RPMI7951 (cell line): ENCODE measurements at regions not wholly inside any gene's neighbourhood (a gene's known extent, or its start where the extent isn't known, plus 50 kb on each side); places are given as distances from the start of the nearest gene placed in this dataset.
A peak's percentile ranks its signal among the peaks of the same experiment; 100 is the strongest.
"Not testable (repeated sequence)": the region's sequence is repeated elsewhere in the genome, so short reads cannot be mapped to it uniquely, and the experiment has no call there.

Source experiments
- DNase-seq: peaks from one replicate; pipeline ENCODE4 v3.0.0-alpha.2; 2012; ENCODE audit warnings: low read depth

GRCh38 chr3:34626699-34627098, 828.3 kb downstream of the PDCD6IP start:
- no peak for DNase-seq

- no peak for DNase-seq
Measured at GRCh38 chr3:34634939-34635338, 836.5 kb downstream of the PDCD6IP start.

GRCh38 chr3:34635352-34635850, 837.0 kb downstream of the PDCD6IP start:
- no peak for DNase-seq

- DNase-seq, result no peak
Measured at GRCh38 chr3:34646911-34647460, 848.6 kb downstream of the PDCD6IP start.

GRCh38 chr3:34650131-34650530, 851.7 kb downstream of the PDCD6IP start:
- DNase-seq, result no peak

- DNase-seq, result no peak
Measured at GRCh38 chr3:34668915-34669314, 870.5 kb downstream of the PDCD6IP start.

- no peak for DNase-seq
Measured at GRCh38 chr3:34669490-34669889, 871.1 kb downstream of the PDCD6IP start.

GRCh38 chr3:34675383-34676120, 877.1 kb downstream of the PDCD6IP start:
- DNase-seq, result no peak

- no peak for DNase-seq
Measured at GRCh38 chr3:34676436-34676835, 878.0 kb downstream of the PDCD6IP start.

GRCh38 chr3:34678575-34678974, 880.1 kb downstream of the PDCD6IP start:
- no peak for DNase-seq

- not testable (repeated sequence) for DNase-seq
Measured at GRCh38 chr3:34679055-34679454, 880.6 kb downstream of the PDCD6IP start.

GRCh38 chr3:34683851-34684250, 885.4 kb downstream of the PDCD6IP start:
- peak; percentile 28 for DNase-seq

- DNase-seq, result no peak
Measured at GRCh38 chr3:34686541-34686940, 888.1 kb downstream of the PDCD6IP start.

- DNase-seq, result no peak
Measured at GRCh38 chr3:34687671-34688070, 889.2 kb downstream of the PDCD6IP start.

GRCh38 chr3:34696831-34697230, 898.4 kb downstream of the PDCD6IP start:
- no peak for DNase-seq

- DNase-seq, result no peak
Measured at GRCh38 chr3:34703053-34703452, 904.6 kb downstream of the PDCD6IP start.

GRCh38 chr3:34724916-34725499, 914.3 kb upstream of the ARPP21 start:
- DNase-seq, result no peak

GRCh38 chr3:34725774-34726173, 913.6 kb upstream of the ARPP21 start:
- DNase-seq, result no peak

- no peak for DNase-seq
Measured at GRCh38 chr3:34727700-34728099, 911.6 kb upstream of the ARPP21 start.

- no peak for DNase-seq
Measured at GRCh38 chr3:34742151-34742550, 897.2 kb upstream of the ARPP21 start.

- DNase-seq, result no peak
Measured at GRCh38 chr3:34758630-34759261, 880.6 kb upstream of the ARPP21 start.

GRCh38 chr3:34777386-34777785, 861.9 kb upstream of the ARPP21 start:
- DNase-seq, result no peak

GRCh38 chr3:34779092-34779491, 860.2 kb upstream of the ARPP21 start:
- no peak for DNase-seq
